Activated CD8-positive, alpha-beta memory T cell treated with anti-CD3 and anti-CD28 coated beads for 36 hours (primary cell): ENCODE measurements at regions not wholly inside any gene's neighbourhood (a gene's known extent, or its start where the extent isn't known, plus 50 kb on each side); places are given as distances from the start of the nearest gene placed in this dataset.

Source experiments
- CTCF ChIA-PET: fragments of 350-600 bp; sonication (Branson Sonifier 250); formaldehyde crosslinking; loops from one replicate; lab custom pipeline; 2021; ENCODE audit warnings: antibody characterized with exemption; lab: Charles Lee
- POLR2A ChIA-PET: fragments of 350-600 bp; sonication (Branson Sonifier 250); formaldehyde crosslinking; loops from one replicate; lab custom pipeline; 2021; ENCODE audit warnings: antibody characterized with exemption; lab: Charles Lee

- ChIA-PET POLR2A (no interaction called here), CTCF (no interaction called here)
Measured at GRCh38 chr2:198252472-198252871, 448.1 kb downstream of the PLCL1 start.

DNA sequence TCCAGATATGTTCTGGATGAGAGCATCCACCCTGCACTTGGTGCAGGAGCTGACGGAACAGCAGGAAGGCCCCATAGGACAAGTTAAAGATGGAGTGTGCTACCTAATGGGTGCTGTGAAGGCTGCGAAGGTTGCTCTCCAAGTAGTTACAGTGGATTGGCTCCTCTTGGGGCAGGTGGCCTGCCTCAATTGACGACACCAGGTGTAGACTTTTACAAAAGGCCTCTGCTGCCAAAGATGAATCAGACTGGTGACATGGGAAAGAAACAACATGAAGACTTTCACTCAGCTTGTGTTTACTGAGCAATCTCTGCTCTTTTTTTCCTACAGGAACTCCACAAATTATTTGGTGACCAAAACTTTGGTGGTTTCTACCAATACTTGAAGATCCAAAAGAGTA is 437.7 kb downstream of the PLCL1 start:
- CTCF ChIA-PET = no interaction called here

DNA sequence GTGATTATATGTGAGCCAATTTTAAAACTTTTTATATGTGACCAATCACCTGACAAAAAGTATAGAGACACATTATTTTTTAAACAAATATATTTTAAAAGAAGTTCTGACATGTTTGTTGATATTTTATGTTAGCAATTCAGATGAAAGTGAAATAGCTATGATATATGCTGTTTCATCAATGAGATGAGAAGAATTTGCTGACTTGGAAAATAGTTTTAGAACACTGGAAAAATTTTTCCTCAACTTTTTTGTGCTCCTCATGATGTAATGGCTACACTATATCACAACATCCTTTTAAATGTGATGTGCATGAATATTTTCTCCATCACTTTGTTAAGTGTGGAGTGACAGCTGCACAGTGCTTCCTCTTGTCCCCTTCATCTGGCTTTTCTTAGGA is 434.0 kb downstream of the PLCL1 start:
- CTCF ChIA-PET = no interaction called here
- POLR2A ChIA-PET = no interaction called here

More for the DNA sequence above, 437.7 kb downstream of the PLCL1 start:
- POLR2A ChIA-PET = no interaction called here

GRCh38 chr2:198236338-198236737 is 431.9 kb downstream of the PLCL1 start:
- CTCF ChIA-PET = no interaction called here
- POLR2A ChIA-PET = no interaction called here

DNA sequence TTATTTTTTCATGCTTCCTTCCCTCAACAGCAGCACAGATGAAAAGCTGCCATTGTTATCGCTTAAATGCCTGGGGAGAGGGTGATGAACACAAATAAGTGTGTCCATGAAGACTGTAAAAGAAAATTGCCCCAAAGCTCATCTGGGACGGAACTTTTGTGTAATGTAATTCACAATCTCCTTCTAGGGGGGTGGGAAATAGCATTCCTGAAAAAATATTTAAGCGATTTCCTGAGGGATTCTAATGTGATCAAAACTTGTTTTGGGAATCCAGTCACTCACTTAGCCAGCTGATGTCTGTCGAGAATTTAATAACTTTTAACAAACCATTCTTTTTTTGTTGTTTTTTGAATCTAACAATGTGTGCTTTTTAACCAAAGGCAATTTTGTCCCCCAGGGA is 427.9 kb downstream of the PLCL1 start:
- ChIA-PET POLR2A (no interaction called here), CTCF (no interaction called here)

- ChIA-PET POLR2A (no interaction called here), CTCF (no interaction called here)
Measured at GRCh38 chr2:198231562-198231961, 427.2 kb downstream of the PLCL1 start.

DNA sequence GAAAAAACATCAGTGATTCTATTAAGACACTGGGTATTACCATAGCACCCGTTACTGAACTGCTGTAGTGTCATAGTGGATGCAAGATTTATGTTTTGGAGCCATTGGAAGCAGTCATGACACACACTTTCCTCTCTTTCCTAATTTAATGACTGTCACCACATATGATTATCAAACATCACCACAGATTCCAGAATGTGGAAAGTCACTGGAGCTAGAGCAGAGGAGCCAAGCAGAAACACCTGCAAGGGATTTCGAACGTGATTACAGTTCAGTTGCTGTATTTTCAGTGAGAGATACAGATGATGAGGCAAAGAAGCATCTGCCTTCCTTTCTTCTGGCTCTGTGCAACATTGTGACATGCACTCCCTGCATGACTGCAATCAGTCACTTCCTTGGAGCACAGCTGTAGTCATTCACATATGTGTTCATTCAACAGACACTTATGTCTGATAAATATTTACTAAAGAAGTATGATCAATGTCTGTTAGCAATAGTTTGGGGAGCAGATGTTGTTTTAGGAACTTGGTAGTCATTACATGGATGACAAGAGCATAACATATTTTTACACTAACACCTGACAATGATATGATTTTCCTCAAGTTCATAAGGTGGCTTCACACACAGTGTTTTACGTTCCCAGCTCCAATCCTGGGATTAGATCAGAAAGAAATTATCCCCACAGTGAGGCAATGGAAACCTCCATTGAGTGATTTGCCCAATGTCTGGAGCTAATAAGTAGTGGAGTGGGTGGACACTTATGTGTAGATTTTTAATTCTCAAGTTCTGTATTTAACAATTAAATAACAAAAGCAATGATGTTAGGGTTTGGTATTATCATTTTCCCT is 416.6 kb downstream of the PLCL1 start:
- ChIA-PET CTCF (no interaction called here), POLR2A (no interaction called here)

DNA sequence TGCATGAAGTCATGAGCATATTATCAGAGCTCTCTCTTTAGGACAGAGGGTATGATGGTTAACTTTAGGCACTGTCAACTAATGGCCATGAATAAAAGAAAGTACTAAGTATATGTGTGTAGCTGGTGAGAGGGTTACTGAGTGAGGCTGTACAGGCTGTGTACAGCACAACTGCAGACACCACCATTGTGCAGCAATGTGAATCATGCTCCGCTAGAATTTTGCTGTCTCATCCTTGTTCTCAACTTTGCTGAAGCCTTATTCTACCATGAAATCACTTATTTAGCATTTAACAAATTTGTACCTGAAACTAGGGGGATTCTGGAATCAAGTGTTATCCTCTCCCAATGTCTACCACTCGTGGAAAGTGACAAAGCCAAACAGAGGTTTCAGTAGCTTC is 414.9 kb downstream of the PLCL1 start:
- CTCF ChIA-PET = no interaction called here
- POLR2A ChIA-PET = no interaction called here

- ChIA-PET CTCF (no interaction called here), POLR2A (no interaction called here)
Measured at GRCh38 chr2:198214114-198214596, 409.8 kb downstream of the PLCL1 start.

GRCh38 chr2:198213253-198213652 is 408.9 kb downstream of the PLCL1 start:
- ChIA-PET POLR2A (no interaction called here), CTCF (no interaction called here)

GRCh38 chr2:198211706-198212105 is 407.3 kb downstream of the PLCL1 start:
- ChIA-PET CTCF (no interaction called here), POLR2A (no interaction called here)

GRCh38 chr2:198203336-198204069 is 399.1 kb downstream of the PLCL1 start:
- CTCF ChIA-PET = no interaction called here
- POLR2A ChIA-PET = no interaction called here
